ENCODE measurements at regions not wholly inside any gene's neighbourhood (a gene's known extent, or its start where the extent isn't known, plus 50 kb on each side); places are given as distances from the start of the nearest gene placed in this dataset.

- Histone ChIP-seq H3K27me3 (ENCODE audit: control insufficient read depth in 1 of 2, insufficient read depth in 1 of 2, low read length in 2 of 2) (peaks cover 4% of the 10 kb centered on the region in 2 experiments), H3K4ac (ENCODE audit: low read depth in 1 of 2, low read length in 2 of 2) (no peak overlapping the region), H3K23ac (ENCODE audit: low read length in 2 of 2) (no peak overlapping the region), H2AFZ (ENCODE audit: low read depth, low read length) (no peak overlapping the region), H2BK15ac (ENCODE audit: low read depth, poor library complexity, severe bottlenecking) (no peak overlapping the region), H2AK5ac (ENCODE audit: low read length, severe bottlenecking) (no peak overlapping the region), H4K91ac (ENCODE audit: low read length) (no peak overlapping the region), H2BK12ac (ENCODE audit: low read length in 2 of 2) (no peak overlapping the region), H3K4me1 (ENCODE audit: control insufficient read depth, insufficient read depth, low read depth, low read length) (no peaks in the 10 kb centered on the region), H3K4me2 (ENCODE audit: low read length, poor library complexity, severe bottlenecking) (no peak overlapping the region), H3K9me3 (ENCODE audit: control insufficient read depth, low read length) (no peaks in the 10 kb centered on the region), H4K8ac (ENCODE audit: low read length) (no peak overlapping the region), H3K18ac (ENCODE audit: low read depth in 1 of 2, low read length in 2 of 2) (no peak overlapping the region), H2BK5ac (ENCODE audit: low read depth, low read length, poor library complexity, severe bottlenecking) (no peak overlapping the region), H3K27ac (ENCODE audit: low read length, poor library complexity, severe bottlenecking) (no peak overlapping the region), H3K36me3 (ENCODE audit: control insufficient read depth in 1 of 2, insufficient read depth in 2 of 2, low read depth in 1 of 2, low read length in 2 of 2) (no peaks in the 10 kb centered on the region), H3K9ac (ENCODE audit: low read length) (no peak overlapping the region), H3K4me3 (ENCODE audit: insufficient read depth in 1 of 2, low read depth in 1 of 2, low read length in 2 of 2) (no peak overlapping the region), H3K79me1 (replicated peaks; ENCODE audit: low read length, poor library complexity, severe bottlenecking) (no peaks in the 10 kb centered on the region), H3K14ac (ENCODE audit: low read length in 2 of 2) (no peak overlapping the region), H2BK120ac (ENCODE audit: low read depth, low read length) (no peak overlapping the region)
- WGBS, result 94% methylated on average over 4 of the region's 4 CpGs
- no peak for DNase-seq
These were observed 292.5 kb downstream of the USP46 start for GRCh38 chr4:52366621-52367020.

- H4K8ac ChIP-seq (ENCODE audit: low read length), result no peak overlapping the region
- no peak for DNase-seq
- peaks cover 4% of the 10 kb centered on the region in 2 experiments for H3K27me3 ChIP-seq (ENCODE audit: control insufficient read depth in 1 of 2, insufficient read depth in 1 of 2, low read length in 2 of 2)
- no peaks in the 10 kb centered on the region for H3K4me1 ChIP-seq (ENCODE audit: control insufficient read depth, insufficient read depth, low read depth, low read length)
- H3K36me3 ChIP-seq (ENCODE audit: control insufficient read depth in 1 of 2, insufficient read depth in 2 of 2, low read depth in 1 of 2, low read length in 2 of 2), result no peaks in the 10 kb centered on the region
- H3K9ac ChIP-seq (ENCODE audit: low read length), result no peak overlapping the region
- H2BK12ac ChIP-seq (ENCODE audit: low read length in 2 of 2), result no peak overlapping the region
- no peak overlapping the region for H3K4ac ChIP-seq (ENCODE audit: low read depth in 1 of 2, low read length in 2 of 2)
- H2BK5ac ChIP-seq (ENCODE audit: low read depth, low read length, poor library complexity, severe bottlenecking), result no peak overlapping the region
- no peak overlapping the region for H2AFZ ChIP-seq (ENCODE audit: low read depth, low read length)
- H2BK15ac ChIP-seq (ENCODE audit: low read depth, poor library complexity, severe bottlenecking), result no peak overlapping the region
- H2BK120ac ChIP-seq (ENCODE audit: low read depth, low read length), result no peak overlapping the region
- no peak overlapping the region for H3K18ac ChIP-seq (ENCODE audit: low read depth in 1 of 2, low read length in 2 of 2)
- H3K27ac ChIP-seq (ENCODE audit: low read length, poor library complexity, severe bottlenecking), result no peak overlapping the region
- H3K79me1 ChIP-seq (replicated peaks; ENCODE audit: low read length, poor library complexity, severe bottlenecking), result no peaks in the 10 kb centered on the region
- H3K23ac ChIP-seq (ENCODE audit: low read length in 2 of 2), result no peak overlapping the region
- H3K9me3 ChIP-seq (ENCODE audit: control insufficient read depth, low read length), result no peaks in the 10 kb centered on the region
- no peak overlapping the region for H3K4me3 ChIP-seq (ENCODE audit: insufficient read depth in 1 of 2, low read depth in 1 of 2, low read length in 2 of 2)
- H2AK5ac ChIP-seq (ENCODE audit: low read length, severe bottlenecking), result no peak overlapping the region
- no peak overlapping the region for H3K14ac ChIP-seq (ENCODE audit: low read length in 2 of 2)
- H4K91ac ChIP-seq (ENCODE audit: low read length), result no peak overlapping the region
- WGBS, result 56% methylated on average over 1 of the region's 2 CpGs
- no peak overlapping the region for H3K4me2 ChIP-seq (ENCODE audit: low read length, poor library complexity, severe bottlenecking)
These were observed 291.7 kb downstream of the USP46 start for GRCh38 chr4:52367282-52367830.

GRCh38 chr4:52368895-52369294 is 290.2 kb downstream of the USP46 start:
- no peak for DNase-seq
- H3K4me2 ChIP-seq (ENCODE audit: low read length, poor library complexity, severe bottlenecking), result no peak overlapping the region
- WGBS, result 82% methylated on average over 5 of the region's 6 CpGs
- H3K9ac ChIP-seq (ENCODE audit: low read length), result no peak overlapping the region
- no peak overlapping the region for H3K4ac ChIP-seq (ENCODE audit: low read depth in 1 of 2, low read length in 2 of 2)
- no peak overlapping the region for H2BK120ac ChIP-seq (ENCODE audit: low read depth, low read length)
- no peak overlapping the region for H3K4me3 ChIP-seq (ENCODE audit: insufficient read depth in 1 of 2, low read depth in 1 of 2, low read length in 2 of 2)
- H3K27ac ChIP-seq (ENCODE audit: low read length, poor library complexity, severe bottlenecking), result no peak overlapping the region
- peak overlapping the region in 1 of 2 experiments; percentile 57 for H3K14ac ChIP-seq (ENCODE audit: low read length in 2 of 2)
- no peaks in the 10 kb centered on the region for H3K9me3 ChIP-seq (ENCODE audit: control insufficient read depth, low read length)
- H2BK15ac ChIP-seq (ENCODE audit: low read depth, poor library complexity, severe bottlenecking), result no peak overlapping the region
- no peak overlapping the region for H3K18ac ChIP-seq (ENCODE audit: low read depth in 1 of 2, low read length in 2 of 2)
- H2AK5ac ChIP-seq (ENCODE audit: low read length, severe bottlenecking), result no peak overlapping the region
- no peaks in the 10 kb centered on the region for H3K79me1 ChIP-seq (replicated peaks; ENCODE audit: low read length, poor library complexity, severe bottlenecking)
- H4K91ac ChIP-seq (ENCODE audit: low read length), result no peak overlapping the region
- no peak overlapping the region for H4K8ac ChIP-seq (ENCODE audit: low read length)
- H3K36me3 ChIP-seq (ENCODE audit: control insufficient read depth in 1 of 2, insufficient read depth in 2 of 2, low read depth in 1 of 2, low read length in 2 of 2), result no peaks in the 10 kb centered on the region
- no peaks in the 10 kb centered on the region for H3K4me1 ChIP-seq (ENCODE audit: control insufficient read depth, insufficient read depth, low read depth, low read length)
- no peak overlapping the region for H2BK12ac ChIP-seq (ENCODE audit: low read length in 2 of 2)
- H2BK5ac ChIP-seq (ENCODE audit: low read depth, low read length, poor library complexity, severe bottlenecking), result no peak overlapping the region
- H3K23ac ChIP-seq (ENCODE audit: low read length in 2 of 2), result no peak overlapping the region
- no peak overlapping the region for H2AFZ ChIP-seq (ENCODE audit: low read depth, low read length)
- H3K27me3 ChIP-seq (ENCODE audit: control insufficient read depth in 1 of 2, insufficient read depth in 1 of 2, low read length in 2 of 2), result peaks cover 8 to 9% of the 10 kb centered on the region in 2 experiments

GRCh38 chr4:52369649-52370048 is 289.5 kb downstream of the USP46 start:
- H3K9me3 ChIP-seq (ENCODE audit: control insufficient read depth, low read length), result no peaks in the 10 kb centered on the region
- H3K79me1 ChIP-seq (replicated peaks; ENCODE audit: low read length, poor library complexity, severe bottlenecking), result no peaks in the 10 kb centered on the region
- no peak overlapping the region for H2BK5ac ChIP-seq (ENCODE audit: low read depth, low read length, poor library complexity, severe bottlenecking)
- H4K91ac ChIP-seq (ENCODE audit: low read length), result no peak overlapping the region
- WGBS, result 100% methylated on average over 1 of the region's 1 CpG
- H2BK12ac ChIP-seq (ENCODE audit: low read length in 2 of 2), result no peak overlapping the region
- H3K4me2 ChIP-seq (ENCODE audit: low read length, poor library complexity, severe bottlenecking), result no peak overlapping the region
- no peak overlapping the region for H3K4me3 ChIP-seq (ENCODE audit: insufficient read depth in 1 of 2, low read depth in 1 of 2, low read length in 2 of 2)
- H2BK120ac ChIP-seq (ENCODE audit: low read depth, low read length), result no peak overlapping the region
- H3K9ac ChIP-seq (ENCODE audit: low read length), result no peak overlapping the region
- no peak overlapping the region for H3K14ac ChIP-seq (ENCODE audit: low read length in 2 of 2)
- H3K27ac ChIP-seq (ENCODE audit: low read length, poor library complexity, severe bottlenecking), result no peak overlapping the region
- H3K18ac ChIP-seq (ENCODE audit: low read depth in 1 of 2, low read length in 2 of 2), result no peak overlapping the region
- no peaks in the 10 kb centered on the region for H3K36me3 ChIP-seq (ENCODE audit: control insufficient read depth in 1 of 2, insufficient read depth in 2 of 2, low read depth in 1 of 2, low read length in 2 of 2)
- no peak overlapping the region for H3K4ac ChIP-seq (ENCODE audit: low read depth in 1 of 2, low read length in 2 of 2)
- DNase-seq, result no peak
- no peak overlapping the region for H4K8ac ChIP-seq (ENCODE audit: low read length)
- H2BK15ac ChIP-seq (ENCODE audit: low read depth, poor library complexity, severe bottlenecking), result no peak overlapping the region
- H3K4me1 ChIP-seq (ENCODE audit: control insufficient read depth, insufficient read depth, low read depth, low read length), result no peaks in the 10 kb centered on the region
- H2AFZ ChIP-seq (ENCODE audit: low read depth, low read length), result no peak overlapping the region
- no peak overlapping the region for H3K23ac ChIP-seq (ENCODE audit: low read length in 2 of 2)
- H2AK5ac ChIP-seq (ENCODE audit: low read length, severe bottlenecking), result no peak overlapping the region
- H3K27me3 ChIP-seq (ENCODE audit: control insufficient read depth in 1 of 2, insufficient read depth in 1 of 2, low read length in 2 of 2), result peaks cover 8 to 9% of the 10 kb centered on the region in 2 experiments

Data from mesenchymal stem cell (in vitro differentiated cells and primary cell).